Activated naive CD4-positive, alpha-beta T cell treated with anti-CD3 and anti-CD28 coated beads, Interleukin-2, amount 10 ng/mL, durations not matched to agents 7 days and 5 days (primary cell): ENCODE measurements at regions not wholly inside any gene's neighbourhood (a gene's known extent, or its start where the extent isn't known, plus 50 kb on each side); places are given as distances from the start of the nearest gene placed in this dataset.
"Not testable (repeated sequence)": the region's sequence is repeated elsewhere in the genome, so short reads cannot be mapped to it uniquely, and the experiment has no call there.

Experiments
- CTCF ChIA-PET: fragments of 350-600 bp; sonication (Branson Sonifier 250); formaldehyde crosslinking; loops from one replicate; lab custom pipeline; 2021; ENCODE audit warnings: antibody characterized with exemption; lab: Charles Lee
- DNase-seq: peaks from one replicate; pipeline ENCODE4 v3.0.0-alpha.2; 2020
- H3K27ac Mint-ChIP-seq: one replicate; pipeline ENCODE4 v1.8.0; 2021; ENCODE audit warnings: mild to moderate bottlenecking, moderate library complexity, mixed read lengths
- H3K27me3 Mint-ChIP-seq: one replicate; pipeline ENCODE4 v1.8.0; 2021; ENCODE audit warnings: mild to moderate bottlenecking, mixed read lengths
- H3K36me3 Mint-ChIP-seq: one replicate; pipeline ENCODE4 v1.8.0; 2021; ENCODE audit warnings: mixed read lengths
- H3K4me1 Mint-ChIP-seq: one replicate; pipeline ENCODE4 v1.8.0; 2021; ENCODE audit warnings: mixed read lengths
- H3K4me3 Mint-ChIP-seq: one replicate; pipeline ENCODE4 v1.8.0; 2021; ENCODE audit warnings: mild to moderate bottlenecking, moderate library complexity, mixed read lengths
- H3K9me3 Mint-ChIP-seq: one replicate; pipeline ENCODE4 v1.8.0; 2021; ENCODE audit warnings: mixed read lengths

GRCh38 chr14:22502007-22502406 is 87.0 kb downstream of the DAD1 start:
- Mint-ChIP-seq H3K36me3 (peaks cover 92% of the 10 kb centered on the region), H3K4me3 (peak overlapping the region; percentile 84), H3K4me1 (peaks cover 56% of the 10 kb centered on the region), H3K9me3 (no peaks in the 10 kb centered on the region), H3K27ac (peak overlapping the region; percentile 96), H3K27me3 (no peaks in the 10 kb centered on the region)
- CTCF ChIA-PET: interaction anchor here (1.0 kb wide), 2 partner anchors 24 to 44 kb away, joined by 3 read pairs; no protein-coding TSS in a partner anchor
- DNase-seq: no peak

GRCh38 chr14:22500954-22501726 is 87.9 kb downstream of the DAD1 start:
- CTCF ChIA-PET: interaction anchor here (1.0 to 1.5 kb wide), 3 partner anchors 16 to 587 kb away, joined by 3 to 5 read pairs (median 3); no protein-coding TSS in a partner anchor
- H3K36me3 Mint-ChIP-seq: peaks cover 92% of the 10 kb centered on the region
- peak overlapping the region; percentile 84 for H3K4me3 Mint-ChIP-seq
- H3K27me3 Mint-ChIP-seq: no peaks in the 10 kb centered on the region
- H3K27ac Mint-ChIP-seq: peak overlapping the region; percentile 96
- peaks cover 48% of the 10 kb centered on the region for H3K4me1 Mint-ChIP-seq
- no peaks in the 10 kb centered on the region for H3K9me3 Mint-ChIP-seq
- peak; percentile 57 for DNase-seq

GRCh38 chr14:22500525-22500924 is 88.5 kb downstream of the DAD1 start:
- peaks cover 44% of the 10 kb centered on the region for H3K4me1 Mint-ChIP-seq
- H3K9me3 Mint-ChIP-seq: no peaks in the 10 kb centered on the region
- H3K27ac Mint-ChIP-seq: peak overlapping the region; percentile 96
- H3K27me3 Mint-ChIP-seq: no peaks in the 10 kb centered on the region
- peak overlapping the region; percentile 84 for H3K4me3 Mint-ChIP-seq
- CTCF ChIA-PET: interaction anchor here (1.3 to 1.5 kb wide), 2 partner anchors 16 to 587 kb away, joined by 3 to 5 read pairs; no protein-coding TSS in a partner anchor
- no peak for DNase-seq
- peaks cover 92% of the 10 kb centered on the region for H3K36me3 Mint-ChIP-seq

- no peaks in the 10 kb centered on the region for H3K9me3 Mint-ChIP-seq
- CTCF ChIA-PET: interaction anchor here (1.4 to 1.6 kb wide), 3 partner anchors 10 to 59 kb away, joined by 3 to 5 read pairs (median 3); no protein-coding TSS in a partner anchor
- peaks cover 33% of the 10 kb centered on the region for H3K4me1 Mint-ChIP-seq
- no peak for DNase-seq
- peak overlapping the region; percentile 96 for H3K27ac Mint-ChIP-seq
- peak overlapping the region; percentile 84 for H3K4me3 Mint-ChIP-seq
- H3K27me3 Mint-ChIP-seq: no peaks in the 10 kb centered on the region
- peaks cover 96% of the 10 kb centered on the region for H3K36me3 Mint-ChIP-seq
Measured at GRCh38 chr14:22497671-22498093, 91.3 kb downstream of the DAD1 start.

- Mint-ChIP-seq H3K27me3 (no peaks in the 10 kb centered on the region), H3K27ac (peak overlapping the region; percentile 96), H3K36me3 (peaks cover 96% of the 10 kb centered on the region), H3K9me3 (no peaks in the 10 kb centered on the region), H3K4me1 (peaks cover 30% of the 10 kb centered on the region), H3K4me3 (peak overlapping the region; percentile 84)
- no peak for DNase-seq
- CTCF ChIA-PET: interaction anchor here (1.4 kb wide), 2 partner anchors 59 to 67 kb away, joined by 3 read pairs; no protein-coding TSS in a partner anchor
Measured at GRCh38 chr14:22497144-22497423, 91.9 kb downstream of the DAD1 start.

GRCh38 chr14:22494486-22495135 is 94.4 kb downstream of the DAD1 start:
- CTCF ChIA-PET: interaction anchor here (1.5 kb wide), 1 partner anchor 13 kb away, joined by 3 read pairs; no protein-coding TSS in a partner anchor
- Mint-ChIP-seq H3K4me1 (peaks cover 21% of the 10 kb centered on the region), H3K9me3 (no peaks in the 10 kb centered on the region), H3K27ac (peak overlapping the region; percentile 96), H3K36me3 (peaks cover 94% of the 10 kb centered on the region), H3K27me3 (no peaks in the 10 kb centered on the region), H3K4me3 (peak overlapping the region; percentile 84)
- no peak for DNase-seq

GRCh38 chr14:22493753-22494152 is 95.3 kb downstream of the DAD1 start:
- CTCF ChIA-PET: interaction anchor here (1.5 kb wide), 1 partner anchor 14 kb away, joined by 3 read pairs; no protein-coding TSS in a partner anchor
- no peaks in the 10 kb centered on the region for H3K9me3 Mint-ChIP-seq
- H3K4me3 Mint-ChIP-seq: peak overlapping the region; percentile 84
- peaks cover 93% of the 10 kb centered on the region for H3K36me3 Mint-ChIP-seq
- peaks cover 17% of the 10 kb centered on the region for H3K4me1 Mint-ChIP-seq
- DNase-seq: no peak
- no peaks in the 10 kb centered on the region for H3K27me3 Mint-ChIP-seq
- peak overlapping the region; percentile 96 for H3K27ac Mint-ChIP-seq

- Mint-ChIP-seq H3K27me3 (no peaks in the 10 kb centered on the region), H3K27ac (peak overlapping the region; percentile 96), H3K9me3 (no peaks in the 10 kb centered on the region), H3K4me1 (peaks cover 20% of the 10 kb centered on the region), H3K4me3 (peak overlapping the region; percentile 84), H3K36me3 (peaks cover 93% of the 10 kb centered on the region)
- CTCF ChIA-PET: interaction anchor here (0.7 to 1.5 kb wide), 3 partner anchors 15 to 66 kb away, joined by 3 to 4 read pairs (median 3); no protein-coding TSS in a partner anchor
- peak; percentile 60 for DNase-seq
Measured at GRCh38 chr14:22492622-22493542, 96.1 kb downstream of the DAD1 start.

- no peaks in the 10 kb centered on the region for H3K27me3 Mint-ChIP-seq
- no peaks in the 10 kb centered on the region for H3K9me3 Mint-ChIP-seq
- peak overlapping the region; percentile 84 for H3K4me3 Mint-ChIP-seq
- peaks cover 88% of the 10 kb centered on the region for H3K36me3 Mint-ChIP-seq
- CTCF ChIA-PET: no interaction called here
- DNase-seq: no peak
- H3K27ac Mint-ChIP-seq: peak overlapping the region; percentile 96
- H3K4me1 Mint-ChIP-seq: peaks cover 19% of the 10 kb centered on the region
Measured at GRCh38 chr14:22491683-22492621, 97.1 kb downstream of the DAD1 start.

- peaks cover 82% of the 10 kb centered on the region for H3K36me3 Mint-ChIP-seq
- DNase-seq: not testable (repeated sequence)
Measured at GRCh38 chr14:22491053-22491452, 98.0 kb downstream of the DAD1 start.

GRCh38 chr14:22489957-22490950 is 98.8 kb downstream of the DAD1 start:
- CTCF ChIA-PET: no interaction called here

More at GRCh38 chr14:22491053-22491452, 98.0 kb downstream of the DAD1 start:
- CTCF ChIA-PET, H3K9me3 Mint-ChIP-seq, H3K27me3 Mint-ChIP-seq: not testable (repeated sequence)
- peak overlapping the region; percentile 96 for H3K27ac Mint-ChIP-seq
- H3K4me1 Mint-ChIP-seq: peaks cover 19% of the 10 kb centered on the region
- peak overlapping the region; percentile 84 for H3K4me3 Mint-ChIP-seq

GRCh38 chr14:22489244-22489545 is 99.8 kb downstream of the DAD1 start:
- Mint-ChIP-seq H3K4me3 (peak overlapping the region; percentile 84), H3K36me3 (peaks cover 66% of the 10 kb centered on the region)
- CTCF ChIA-PET: no interaction called here

More at GRCh38 chr14:22489957-22490950, 98.8 kb downstream of the DAD1 start:
- no peak for DNase-seq
- Mint-ChIP-seq H3K36me3 (peaks cover 76% of the 10 kb centered on the region), H3K4me1 (peaks cover 16% of the 10 kb centered on the region), H3K27me3 (no peaks in the 10 kb centered on the region), H3K9me3 (no peaks in the 10 kb centered on the region), H3K27ac (peak overlapping the region; percentile 96), H3K4me3 (peak overlapping the region; percentile 84)

More at GRCh38 chr14:22489244-22489545, 99.8 kb downstream of the DAD1 start:
- Mint-ChIP-seq H3K9me3 (no peaks in the 10 kb centered on the region), H3K4me1 (peaks cover 14% of the 10 kb centered on the region), H3K27ac (peak overlapping the region; percentile 96), H3K27me3 (no peaks in the 10 kb centered on the region)
- no peak for DNase-seq
